ENCODE measurements at regions not wholly inside any gene's neighbourhood (a gene's known extent, or its start where the extent isn't known, plus 50 kb on each side); places are given as distances from the start of the nearest gene placed in this dataset.

DNA sequence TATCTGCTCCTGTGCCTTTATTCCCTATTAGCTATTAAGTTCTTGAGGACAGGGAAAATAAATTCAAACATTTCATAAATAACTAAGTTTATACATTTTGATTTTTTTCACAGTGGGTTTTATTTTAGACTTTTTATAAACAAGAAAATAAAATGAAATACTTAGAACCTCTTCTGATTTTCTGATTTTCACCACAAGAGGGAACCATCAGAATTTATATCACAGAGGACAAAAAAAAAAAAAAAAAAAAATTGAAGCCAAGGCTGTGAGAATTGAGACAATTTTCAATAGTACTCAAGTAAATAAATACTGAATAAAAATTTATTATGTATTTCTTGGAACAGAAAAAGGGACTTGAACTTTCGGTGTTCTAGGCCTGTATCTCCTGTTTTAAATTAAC lies 288.1 kb downstream of the SH3BGRL start:
- TF ChIP-seq, protein P1, sequence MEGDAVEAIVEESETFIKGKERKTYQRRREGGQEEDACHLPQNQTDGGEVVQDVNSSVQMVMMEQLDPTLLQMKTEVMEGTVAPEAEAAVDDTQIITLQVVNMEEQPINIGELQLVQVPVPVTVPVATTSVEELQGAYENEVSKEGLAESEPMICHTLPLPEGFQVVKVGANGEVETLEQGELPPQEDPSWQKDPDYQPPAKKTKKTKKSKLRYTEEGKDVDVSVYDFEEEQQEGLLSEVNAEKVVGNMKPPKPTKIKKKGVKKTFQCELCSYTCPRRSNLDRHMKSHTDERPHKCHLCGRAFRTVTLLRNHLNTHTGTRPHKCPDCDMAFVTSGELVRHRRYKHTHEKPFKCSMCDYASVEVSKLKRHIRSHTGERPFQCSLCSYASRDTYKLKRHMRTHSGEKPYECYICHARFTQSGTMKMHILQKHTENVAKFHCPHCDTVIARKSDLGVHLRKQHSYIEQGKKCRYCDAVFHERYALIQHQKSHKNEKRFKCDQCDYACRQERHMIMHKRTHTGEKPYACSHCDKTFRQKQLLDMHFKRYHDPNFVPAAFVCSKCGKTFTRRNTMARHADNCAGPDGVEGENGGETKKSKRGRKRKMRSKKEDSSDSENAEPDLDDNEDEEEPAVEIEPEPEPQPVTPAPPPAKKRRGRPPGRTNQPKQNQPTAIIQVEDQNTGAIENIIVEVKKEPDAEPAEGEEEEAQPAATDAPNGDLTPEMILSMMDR (IDR thresholded peaks at IDR 0.05): peak; percentile 41
- no peak for TF ChIP-seq ZFX (IDR thresholded peaks at IDR 0.05; ENCODE audit: borderline replicate concordance)
